Panc1 (cell line): ENCODE measurements at regions not wholly inside any gene's neighbourhood (a gene's known extent, or its start where the extent isn't known, plus 50 kb on each side); places are given as distances from the start of the nearest gene placed in this dataset.

Source experiments
- CTCF ChIP-seq: fragments of 450-650 bp; IDR thresholded peaks from 2 replicates; pipeline ENCODE4 v1.5.1; 2017; ENCODE audit warnings: mild to moderate bottlenecking
- POLR2AphosphoS5 ChIP-seq: IDR thresholded peaks from 2 replicates; pipeline ENCODE4 v1.6.1; 2012; ENCODE audit warnings: mild to moderate bottlenecking, low read depth, low read length, moderate library complexity
- REST ChIP-seq, 2 experiments: IDR thresholded peaks; 2 replicates each; pipeline ENCODE4 v1.6.1; 2011 to 2012; ENCODE audit warnings: low read depth in 2 of 2, control low read depth in 1 of 2, low read length in 1 of 2, mild to moderate bottlenecking in 1 of 2, moderate library complexity in 1 of 2; ENCODE audit not compliant: insufficient read depth in 1 of 2
- TCF7L2 ChIP-seq: IDR thresholded peaks from 2 replicates; pipeline ENCODE4 v1.6.1; 2011; ENCODE audit warnings: mild to moderate bottlenecking, low read depth, low read length, inconsistent platforms

GRCh38 chr2:107437265-107437664, 389.4 kb upstream of the RGPD4 start:
- TF ChIP-seq REST (IDR thresholded peaks at IDR 0.05; ENCODE audit: insufficient read depth in 1 of 2, low read depth in 2 of 2, low read length in 1 of 2) (no peak), CTCF (no peak), POLR2AphosphoS5 (no peak), TCF7L2 (no peak)
